ENCODE measurements at regions not wholly inside any gene's neighbourhood (a gene's known extent, or its start where the extent isn't known, plus 50 kb on each side); places are given as distances from the start of the nearest gene placed in this dataset.

- no peak for DNase-seq
- H3K4me1 ChIP-seq = no peaks in the 10 kb centered on the region
- no peak overlapping the region for H3K27ac ChIP-seq
- H3K4me3 ChIP-seq = no peak overlapping the region
- TF ChIP-seq, protein P1, sequence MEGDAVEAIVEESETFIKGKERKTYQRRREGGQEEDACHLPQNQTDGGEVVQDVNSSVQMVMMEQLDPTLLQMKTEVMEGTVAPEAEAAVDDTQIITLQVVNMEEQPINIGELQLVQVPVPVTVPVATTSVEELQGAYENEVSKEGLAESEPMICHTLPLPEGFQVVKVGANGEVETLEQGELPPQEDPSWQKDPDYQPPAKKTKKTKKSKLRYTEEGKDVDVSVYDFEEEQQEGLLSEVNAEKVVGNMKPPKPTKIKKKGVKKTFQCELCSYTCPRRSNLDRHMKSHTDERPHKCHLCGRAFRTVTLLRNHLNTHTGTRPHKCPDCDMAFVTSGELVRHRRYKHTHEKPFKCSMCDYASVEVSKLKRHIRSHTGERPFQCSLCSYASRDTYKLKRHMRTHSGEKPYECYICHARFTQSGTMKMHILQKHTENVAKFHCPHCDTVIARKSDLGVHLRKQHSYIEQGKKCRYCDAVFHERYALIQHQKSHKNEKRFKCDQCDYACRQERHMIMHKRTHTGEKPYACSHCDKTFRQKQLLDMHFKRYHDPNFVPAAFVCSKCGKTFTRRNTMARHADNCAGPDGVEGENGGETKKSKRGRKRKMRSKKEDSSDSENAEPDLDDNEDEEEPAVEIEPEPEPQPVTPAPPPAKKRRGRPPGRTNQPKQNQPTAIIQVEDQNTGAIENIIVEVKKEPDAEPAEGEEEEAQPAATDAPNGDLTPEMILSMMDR (IDR thresholded peaks at IDR 0.05) = no peak
- no peaks in the 10 kb centered on the region for H3K36me3 ChIP-seq
- intact Hi-C loops (cut with DNase I) = no loop called here
- no peaks in the 10 kb centered on the region for H3K27me3 ChIP-seq
- ATAC-seq = no peak
- no peaks in the 10 kb centered on the region for H3K9me3 ChIP-seq
Measured at GRCh38 chr15:95734422-95735316, 595.8 kb upstream of the NR2F2 start.

DNA sequence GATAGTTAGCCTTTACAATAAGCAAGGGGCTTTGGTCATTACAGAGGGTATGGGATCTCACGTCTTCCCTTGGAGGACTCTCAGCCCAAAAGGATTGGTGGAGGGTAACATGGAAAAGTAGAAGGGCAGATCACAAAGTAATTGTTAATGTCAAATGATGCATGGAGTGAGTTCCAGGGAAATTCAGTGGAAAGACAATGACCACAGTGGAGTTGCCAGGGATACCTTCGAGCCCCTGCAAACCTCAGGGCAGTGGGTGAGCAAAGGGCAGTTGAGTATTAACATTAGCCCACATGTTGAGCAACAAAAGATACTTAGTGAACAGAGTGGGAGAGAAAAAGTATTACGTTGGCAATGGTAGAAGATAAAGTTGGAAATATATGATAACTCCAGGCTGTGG, 593.4 kb upstream of the NR2F2 start:
- ATAC-seq (no peak), DNase-seq (no peak)
- Histone ChIP-seq H3K4me3 (no peak overlapping the region), H3K9me3 (no peaks in the 10 kb centered on the region), H3K36me3 (no peaks in the 10 kb centered on the region), H3K27ac (no peak overlapping the region), H3K27me3 (no peaks in the 10 kb centered on the region), H3K4me1 (no peaks in the 10 kb centered on the region)
- intact Hi-C loops (cut with DNase I) = no loop called here
- TF ChIP-seq, protein P1 (IDR thresholded peaks at IDR 0.05) = no peak

GRCh38 chr15:95739131-95739530, 591.4 kb upstream of the NR2F2 start:
- no peaks in the 10 kb centered on the region for H3K27me3 ChIP-seq
- ATAC-seq (no peak), DNase-seq (no peak)
- TF ChIP-seq, protein P1 (IDR thresholded peaks at IDR 0.05) = no peak
- H3K27ac ChIP-seq = no peak overlapping the region
- no peak overlapping the region for H3K4me3 ChIP-seq
- intact Hi-C loops (cut with DNase I) = no loop called here
- H3K9me3 ChIP-seq = no peaks in the 10 kb centered on the region
- no peaks in the 10 kb centered on the region for H3K4me1 ChIP-seq
- no peaks in the 10 kb centered on the region for H3K36me3 ChIP-seq

GRCh38 chr15:95741830-95742229, 588.7 kb upstream of the NR2F2 start:
- H3K27me3 ChIP-seq = no peaks in the 10 kb centered on the region
- DNase-seq (no peak), ATAC-seq (no peak)
- H3K9me3 ChIP-seq = no peaks in the 10 kb centered on the region
- no peak overlapping the region for H3K4me3 ChIP-seq
- H3K27ac ChIP-seq = no peak overlapping the region
- no peaks in the 10 kb centered on the region for H3K4me1 ChIP-seq
- H3K36me3 ChIP-seq = no peaks in the 10 kb centered on the region
- TF ChIP-seq, protein P1 (IDR thresholded peaks at IDR 0.05) = no peak
- intact Hi-C loops (cut with DNase I) = no loop called here

DNA sequence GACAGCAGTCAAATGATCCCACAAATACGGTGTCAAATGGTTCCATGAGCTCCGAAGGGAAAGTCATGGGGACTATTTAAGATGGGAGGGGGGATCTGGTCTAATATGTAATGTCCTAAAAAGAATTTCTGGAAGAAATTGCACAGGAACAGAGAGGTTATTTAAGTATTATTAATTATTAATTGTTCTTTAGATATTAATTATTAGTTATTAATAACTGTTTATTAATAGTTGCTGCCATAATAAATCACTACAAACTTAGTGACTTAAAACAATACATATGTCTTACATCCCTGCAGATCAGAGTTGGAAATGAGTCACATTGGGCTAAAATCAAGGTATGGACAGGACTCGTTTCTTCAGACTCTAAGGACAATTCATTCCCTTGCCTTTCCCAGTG, 588.2 kb upstream of the NR2F2 start:
- Histone ChIP-seq H3K9me3 (no peaks in the 10 kb centered on the region), H3K27ac (no peak overlapping the region), H3K36me3 (no peaks in the 10 kb centered on the region), H3K4me3 (no peak overlapping the region), H3K4me1 (no peaks in the 10 kb centered on the region), H3K27me3 (no peaks in the 10 kb centered on the region)
- TF ChIP-seq, protein P1 (IDR thresholded peaks at IDR 0.05) = no peak
- ATAC-seq (no peak), DNase-seq (no peak)
- intact Hi-C loops (cut with DNase I) = no loop called here
